NCI-H146 (cell line): ENCODE measurements at regions not wholly inside any gene's neighbourhood (a gene's known extent, or its start where the extent isn't known, plus 50 kb on each side); places are given as distances from the start of the nearest gene placed in this dataset.

ENCODE experiments used
- DNase-seq: peaks from one replicate; lab custom pipeline; 2025; lab: John Stamatoyannopoulos, UW

DNA sequence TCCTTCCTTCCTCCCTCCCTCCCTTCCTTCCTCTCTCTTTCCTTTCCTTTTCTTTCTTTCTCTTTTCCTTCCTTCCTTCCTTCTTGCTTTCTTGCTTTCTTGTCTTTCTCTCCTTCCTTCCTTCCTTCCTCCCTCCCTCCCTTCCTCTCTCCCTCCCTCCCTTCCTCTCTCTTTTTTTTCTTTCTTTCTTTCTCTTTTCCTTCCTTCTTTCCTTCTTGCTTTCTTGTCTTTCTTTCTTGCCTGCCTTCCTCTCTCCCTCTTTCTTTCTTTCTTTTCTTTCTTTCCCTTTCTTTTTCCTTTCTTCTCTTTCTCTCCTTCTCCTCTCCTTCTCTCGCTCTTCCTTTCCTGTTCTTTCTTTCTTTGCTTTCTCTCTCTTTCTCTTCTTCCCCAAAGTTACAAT lies 728.4 kb upstream of the ADAMTS5 start:
- no peak for DNase-seq

DNA sequence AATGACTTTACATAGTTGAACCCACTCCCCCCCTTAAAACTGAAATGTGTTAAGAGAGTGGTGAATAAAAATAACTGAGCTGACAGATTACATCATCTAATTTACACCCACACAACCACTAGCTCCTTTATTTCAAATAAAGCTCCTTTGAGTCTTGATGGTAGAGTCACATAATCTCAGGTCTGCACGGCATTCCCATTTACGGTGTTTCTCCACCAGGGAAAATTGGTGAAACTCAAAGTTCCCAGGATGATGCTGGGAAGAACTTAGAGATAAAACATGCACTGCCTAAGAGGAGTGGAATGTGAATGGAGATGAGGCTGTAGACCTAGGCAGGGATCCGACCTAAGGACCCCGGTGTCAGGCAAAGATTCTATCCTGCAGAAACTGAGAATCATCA lies 727.8 kb upstream of the ADAMTS5 start:
- no peak for DNase-seq

DNA sequence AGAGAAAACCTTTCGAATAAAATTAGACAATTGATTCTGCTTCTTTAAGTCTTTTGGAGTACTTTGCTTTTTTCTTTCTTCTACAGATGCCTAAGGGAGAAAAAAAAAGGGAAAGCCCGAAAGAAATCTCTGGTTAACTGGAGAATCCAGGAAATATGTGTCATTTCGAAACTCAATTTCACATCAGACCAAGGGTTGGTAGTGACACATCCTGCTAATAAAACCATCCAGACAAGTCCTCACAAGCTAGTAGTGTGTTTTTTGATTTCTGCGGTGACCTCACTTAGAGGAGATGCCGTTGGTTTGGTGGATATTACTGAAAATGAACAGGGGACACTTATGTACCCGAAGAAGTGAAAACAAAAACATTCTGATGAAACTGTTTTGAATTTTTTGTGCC lies 726.5 kb upstream of the ADAMTS5 start:
- DNase-seq: no peak

DNA sequence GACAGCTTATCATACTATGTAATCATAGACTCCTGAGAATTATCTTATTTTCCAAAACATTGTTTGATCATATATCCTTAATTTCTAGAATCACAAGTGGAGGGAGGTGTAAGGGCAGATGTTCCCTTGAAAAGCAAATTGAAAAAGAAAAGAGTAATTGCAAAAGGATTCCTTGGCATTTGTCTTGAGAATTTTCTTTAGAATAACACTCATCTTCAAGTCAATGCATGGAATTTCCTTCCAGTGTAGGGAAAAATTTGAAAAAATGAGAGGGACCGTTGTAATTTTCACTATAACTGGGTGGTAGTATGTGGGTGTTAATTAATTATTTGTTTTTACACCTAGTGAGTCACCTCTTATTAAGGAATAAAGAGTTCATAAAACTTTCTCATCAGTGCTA lies 724.6 kb upstream of the ADAMTS5 start:
- no peak for DNase-seq

DNA sequence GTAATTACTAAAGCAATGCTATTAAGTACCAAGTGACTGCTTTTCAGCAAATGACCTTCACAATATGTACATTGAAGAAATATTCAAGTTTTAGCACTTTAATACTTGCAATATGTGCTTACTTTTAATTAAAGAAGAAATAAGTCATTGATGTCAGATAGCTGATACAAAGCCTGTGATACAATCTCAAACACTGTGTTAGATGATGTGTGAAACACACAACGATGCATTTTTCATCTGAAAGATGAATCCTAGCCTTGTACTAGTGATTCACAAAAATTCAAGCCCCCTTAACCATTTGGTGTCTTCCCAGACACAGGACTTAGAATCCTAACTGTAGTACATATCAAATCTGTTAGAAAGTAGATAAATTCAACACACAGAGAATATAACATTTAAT lies 724.1 kb upstream of the ADAMTS5 start:
- no peak for DNase-seq

DNA sequence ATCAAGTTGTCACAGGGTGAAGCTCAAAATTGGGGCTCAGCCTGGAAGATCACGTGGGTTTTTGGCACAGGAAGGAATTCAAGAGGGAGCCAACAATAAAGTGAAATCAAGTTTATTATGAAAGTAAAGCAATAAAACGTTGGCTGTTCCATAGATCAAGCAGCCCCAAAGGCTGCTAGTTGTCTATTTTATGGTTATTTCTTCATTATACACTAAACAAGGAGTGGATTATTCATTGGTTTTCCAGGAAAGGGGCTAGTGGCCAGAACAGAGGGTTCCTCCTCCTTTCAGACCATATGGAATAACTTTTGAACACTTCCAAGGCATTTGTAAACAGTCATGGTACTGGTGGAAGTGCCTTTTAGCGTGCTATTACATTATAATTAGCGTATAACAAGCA lies 723.5 kb upstream of the ADAMTS5 start:
- DNase-seq: no peak

DNA sequence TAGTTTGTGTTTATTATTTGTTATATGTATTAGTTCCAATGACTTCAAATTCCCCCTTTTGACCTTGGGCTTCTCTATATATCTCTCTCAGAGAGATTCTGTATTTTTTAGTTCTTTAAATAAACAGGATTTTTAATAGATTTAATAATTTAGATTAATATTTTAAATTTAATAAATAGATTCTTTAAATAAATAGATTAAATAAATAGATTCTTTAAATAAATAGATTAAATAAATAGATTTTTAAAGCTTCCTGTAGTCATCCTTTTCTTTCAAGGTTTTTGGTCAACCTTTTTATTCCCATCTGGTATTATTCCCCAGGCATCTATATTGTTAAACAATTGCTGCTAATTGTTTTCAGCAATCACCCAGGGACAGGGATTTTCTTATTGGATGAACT lies 721.9 kb upstream of the ADAMTS5 start:
- no peak for DNase-seq

DNA sequence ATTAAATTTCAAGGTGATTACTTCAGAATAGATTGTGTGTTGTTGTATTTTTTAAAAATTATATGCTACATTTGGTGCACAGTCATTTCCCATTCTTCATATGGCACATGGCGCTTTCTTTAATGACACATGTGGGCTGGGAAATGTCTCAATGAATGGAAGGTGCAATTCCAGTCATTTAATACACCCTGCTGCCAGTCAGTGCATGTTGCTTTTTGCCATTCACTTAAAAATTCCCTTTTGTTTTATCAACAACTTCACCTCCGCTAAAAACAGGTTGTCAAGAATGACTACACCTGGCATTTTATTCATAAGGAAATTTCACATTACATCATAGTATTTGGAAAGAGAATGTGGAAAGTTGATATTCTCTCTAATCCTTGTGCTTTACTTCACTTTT lies 716.4 kb upstream of the ADAMTS5 start:
- no peak for DNase-seq

DNA sequence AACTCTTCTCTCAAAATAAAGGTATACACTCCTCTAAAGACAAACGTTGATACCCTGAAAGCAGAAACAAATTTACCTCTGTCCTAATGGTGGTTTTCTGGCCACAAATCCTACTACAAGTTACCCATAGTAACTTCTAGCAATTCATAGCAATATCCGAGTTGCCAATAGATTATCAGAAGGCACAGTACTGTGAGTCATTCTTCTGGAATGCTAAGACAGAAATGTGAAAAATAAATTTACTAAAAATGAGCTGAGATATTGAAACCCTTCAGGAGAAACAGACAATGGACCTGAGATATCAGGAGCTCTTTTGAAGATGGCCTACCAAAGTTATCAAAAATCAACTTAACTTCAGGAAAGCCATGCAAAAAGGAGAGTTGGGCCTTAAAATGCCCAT lies 715.0 kb upstream of the ADAMTS5 start:
- no peak for DNase-seq

DNA sequence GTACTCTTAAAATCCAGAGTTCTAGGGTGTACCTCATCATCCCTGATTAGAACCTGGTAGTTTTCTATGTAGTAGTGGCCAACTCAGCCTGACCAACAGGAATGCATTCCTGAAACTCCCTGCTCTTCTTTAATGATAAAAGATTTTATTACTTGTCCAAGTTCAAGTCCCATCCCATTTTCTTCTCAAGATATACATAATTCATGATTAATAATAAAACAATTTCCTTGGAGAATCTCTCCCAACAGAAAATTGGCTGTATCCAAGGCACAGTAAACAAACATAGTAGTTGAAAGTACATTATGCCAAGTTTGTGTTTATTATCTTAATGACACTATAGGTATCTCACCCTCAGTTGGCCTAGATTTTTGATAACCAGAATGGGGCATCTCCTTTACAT lies 714.1 kb upstream of the ADAMTS5 start:
- no peak for DNase-seq

DNA sequence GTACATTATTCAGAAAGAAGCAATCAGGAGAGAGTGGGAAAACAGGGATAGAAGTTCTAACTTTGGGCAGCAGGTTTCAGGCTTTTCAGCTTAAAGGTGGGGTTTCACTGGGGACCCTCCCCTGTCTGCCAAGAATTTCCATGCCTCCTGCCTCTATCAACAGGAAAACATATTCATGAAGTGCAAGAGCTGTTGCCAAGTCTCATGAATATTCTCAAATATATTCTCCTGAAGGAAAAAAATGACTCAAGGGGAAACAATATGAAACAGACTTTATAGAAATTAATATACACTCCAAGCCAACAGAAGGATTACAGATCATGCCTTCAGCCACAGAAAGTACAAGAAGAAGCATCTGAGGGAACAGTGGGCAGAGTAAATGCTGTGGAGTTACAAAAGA lies 713.3 kb upstream of the ADAMTS5 start:
- no peak for DNase-seq

DNA sequence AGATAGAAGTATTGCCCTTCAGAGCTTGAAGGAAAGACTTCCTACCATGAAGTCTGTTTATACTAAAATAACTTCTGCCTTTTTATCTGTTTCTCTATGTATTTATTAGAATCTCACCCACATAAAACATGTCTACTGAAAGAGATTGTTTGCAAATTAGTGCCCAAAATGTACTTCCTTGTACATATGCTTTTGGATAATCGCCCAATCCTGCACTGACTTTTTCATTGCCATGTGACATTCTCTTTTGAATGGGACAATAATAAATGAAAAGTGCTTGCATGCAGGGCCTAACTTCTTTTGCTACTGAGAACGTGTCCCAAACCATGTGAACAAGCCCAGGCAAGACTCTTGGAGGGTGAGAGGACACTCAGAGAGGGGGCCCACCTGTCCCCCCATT lies 711.6 kb upstream of the ADAMTS5 start:
- DNase-seq: no peak

DNA sequence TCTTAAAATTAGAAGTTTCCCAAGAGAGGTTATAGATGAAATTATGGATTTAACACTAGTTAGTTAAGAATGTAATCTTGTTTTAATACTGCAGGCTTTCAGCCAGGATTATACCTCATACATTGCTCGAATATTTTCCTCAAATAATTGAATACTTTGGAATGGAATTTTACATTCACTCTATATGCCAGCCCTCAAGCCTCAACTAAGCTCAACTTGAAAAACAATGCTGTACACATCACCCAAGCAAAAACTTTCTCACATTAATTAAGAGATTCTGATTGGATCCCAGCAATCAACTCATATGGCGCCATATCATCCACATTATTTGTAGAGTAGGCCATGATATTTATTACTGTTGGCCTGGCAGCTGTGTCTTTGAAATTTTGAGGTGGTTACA lies 710.7 kb upstream of the ADAMTS5 start:
- DNase-seq: no peak

DNA sequence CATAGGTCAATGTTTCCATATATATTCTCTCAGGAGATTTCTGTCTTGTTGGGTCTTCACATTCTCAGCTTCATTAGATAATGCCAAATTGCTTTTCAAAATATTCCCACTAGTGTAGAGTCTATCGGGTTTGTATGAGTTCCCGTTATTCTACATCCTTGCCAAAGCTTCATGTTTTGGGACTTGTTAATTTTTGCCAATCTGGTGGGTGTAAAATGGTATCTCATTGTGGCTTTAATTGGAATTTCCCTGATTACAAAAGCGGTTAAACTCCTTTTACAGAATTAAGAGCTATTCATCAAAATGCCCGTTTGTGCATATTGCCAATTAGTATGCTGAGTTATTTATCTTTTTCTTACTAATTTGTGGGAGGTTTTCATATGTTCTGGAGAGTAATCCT lies 708.4 kb upstream of the ADAMTS5 start:
- no peak for DNase-seq

DNA sequence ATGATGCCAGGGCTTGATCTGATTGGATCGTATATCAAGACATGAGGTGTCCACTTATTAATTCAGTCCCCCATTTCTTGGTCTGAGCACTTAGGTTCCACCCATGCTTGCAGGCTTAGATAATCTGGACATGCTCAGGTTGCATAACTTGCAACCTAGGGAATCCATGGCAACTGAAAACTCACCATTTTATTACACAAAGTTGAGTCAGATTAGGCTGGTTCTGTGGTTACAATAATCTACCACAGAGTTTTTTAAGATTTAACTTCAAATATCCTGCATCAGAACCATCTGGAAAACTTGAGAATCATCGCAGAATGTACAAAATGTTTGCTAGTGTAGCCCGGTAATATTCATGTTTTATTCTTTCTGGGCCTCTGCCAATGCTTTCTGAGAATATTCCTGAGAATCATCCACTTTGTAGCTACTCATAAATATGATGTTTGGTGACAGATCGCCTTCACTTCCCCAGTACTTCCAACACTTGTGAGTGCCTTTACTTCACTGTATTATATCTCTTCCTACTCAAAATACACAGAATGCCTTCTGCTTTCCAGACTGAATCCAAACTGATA lies 707.2 kb upstream of the ADAMTS5 start:
- DNase-seq: no peak

DNA sequence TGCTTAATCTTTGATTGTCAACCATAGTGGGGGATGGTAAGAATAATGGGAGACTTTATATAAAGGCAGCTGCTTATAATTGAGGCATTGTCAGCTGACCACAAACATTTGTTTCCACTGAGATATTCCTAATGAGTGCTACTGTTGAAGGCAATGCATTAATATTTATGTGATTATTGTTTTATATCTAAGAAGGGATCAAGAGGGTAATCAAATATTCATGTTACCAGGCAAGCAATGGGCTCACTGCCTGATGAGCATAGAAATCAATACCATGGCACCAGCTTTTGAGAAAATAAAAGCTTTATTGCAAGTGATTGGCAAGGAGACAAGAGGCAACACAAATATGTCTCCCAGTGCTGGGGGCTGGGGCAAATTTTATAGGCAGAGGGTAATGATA lies 706.7 kb upstream of the ADAMTS5 start:
- no peak for DNase-seq

DNA sequence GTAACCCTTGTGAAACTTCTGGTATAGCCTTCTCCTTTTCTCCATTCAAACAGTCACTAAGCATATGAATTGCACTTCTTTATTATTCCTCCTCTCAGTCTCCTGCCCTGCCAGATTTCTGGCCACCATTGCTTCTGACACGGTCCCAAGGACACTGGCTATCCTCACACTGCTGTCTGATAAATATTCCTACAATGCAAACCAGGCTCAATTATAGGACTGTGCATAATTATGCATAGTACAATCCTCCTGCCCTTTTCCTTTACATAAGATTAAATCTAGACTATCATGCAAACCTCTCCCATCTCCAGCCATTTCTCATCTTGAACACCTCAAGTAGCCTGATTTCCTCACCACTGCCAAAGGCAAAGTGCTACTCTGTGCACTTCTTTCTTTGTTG lies 704.3 kb upstream of the ADAMTS5 start:
- DNase-seq: no peak

DNA sequence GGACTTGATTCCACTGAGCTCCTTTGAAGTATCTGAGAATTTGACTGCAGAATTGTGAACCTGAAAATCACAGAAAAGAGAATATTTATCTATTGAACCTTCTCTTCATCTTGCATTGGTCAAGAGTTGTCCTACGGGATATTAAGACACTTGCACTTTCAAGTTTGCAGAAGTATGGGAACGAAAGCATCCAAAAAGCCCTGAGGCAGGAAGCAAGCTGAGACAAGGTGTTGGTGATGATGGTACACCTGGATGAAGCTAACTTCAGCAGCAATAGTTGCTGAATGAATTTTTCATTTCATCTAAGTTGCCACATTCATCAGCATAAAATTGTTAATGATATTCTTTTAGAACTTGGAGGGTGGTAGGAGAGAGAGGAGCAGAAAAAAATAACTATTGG lies 686.6 kb upstream of the ADAMTS5 start:
- no peak for DNase-seq

DNA sequence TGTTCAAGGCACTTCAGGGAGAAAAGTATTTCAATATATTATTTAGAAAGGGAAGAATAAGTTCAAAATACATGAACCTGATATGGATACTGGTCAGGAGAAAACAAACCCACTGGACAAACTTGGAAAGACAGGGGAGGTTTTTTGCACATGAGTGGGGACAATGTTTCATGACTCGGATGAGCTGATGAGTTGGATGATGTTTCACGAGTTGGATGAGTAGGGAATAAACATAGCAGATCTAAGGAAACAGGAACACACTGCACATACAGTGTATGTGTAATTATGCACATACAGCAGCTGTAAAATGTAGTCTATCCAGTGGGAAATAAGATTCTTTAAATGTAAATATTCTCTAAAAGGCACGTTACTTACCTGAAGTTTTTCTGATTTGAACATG lies 682.9 kb upstream of the ADAMTS5 start:
- DNase-seq: no peak

DNA sequence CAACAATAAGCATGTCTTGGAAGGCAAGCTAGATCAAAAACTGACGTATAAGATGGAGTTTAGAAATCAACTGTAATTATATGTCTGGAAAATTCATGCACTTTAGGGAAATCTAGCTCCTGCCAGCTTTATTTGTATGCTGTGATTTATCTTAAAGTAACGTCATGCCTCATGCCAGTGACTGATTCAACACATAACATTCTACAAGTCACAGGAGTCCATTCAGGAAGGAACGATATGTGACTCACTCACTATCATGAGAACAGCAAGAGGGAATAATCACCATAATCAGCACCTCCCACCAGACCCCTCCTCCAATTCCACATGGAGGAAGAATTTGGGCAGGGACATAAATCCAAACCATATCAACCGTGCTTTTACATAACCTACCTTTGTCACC lies 682.4 kb upstream of the ADAMTS5 start:
- DNase-seq: no peak

DNA sequence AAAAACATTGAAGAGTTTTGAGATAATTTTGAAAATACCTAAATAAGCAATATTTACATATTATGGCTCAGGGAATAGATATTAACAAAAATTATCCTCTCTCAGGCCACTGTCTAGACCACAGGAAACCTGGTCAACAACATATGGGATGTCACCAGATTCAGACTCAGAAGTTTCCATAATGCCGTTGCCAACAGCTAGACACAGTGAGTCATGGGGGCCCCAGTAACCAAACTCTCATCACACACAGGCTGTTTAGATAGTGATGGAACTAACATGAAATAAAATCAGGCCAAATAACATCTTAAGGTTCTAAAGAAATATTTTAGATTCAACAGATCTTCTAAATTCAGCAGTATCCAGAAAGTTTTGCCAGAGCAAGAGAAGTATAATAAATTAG lies 681.7 kb upstream of the ADAMTS5 start:
- DNase-seq: no peak

DNA sequence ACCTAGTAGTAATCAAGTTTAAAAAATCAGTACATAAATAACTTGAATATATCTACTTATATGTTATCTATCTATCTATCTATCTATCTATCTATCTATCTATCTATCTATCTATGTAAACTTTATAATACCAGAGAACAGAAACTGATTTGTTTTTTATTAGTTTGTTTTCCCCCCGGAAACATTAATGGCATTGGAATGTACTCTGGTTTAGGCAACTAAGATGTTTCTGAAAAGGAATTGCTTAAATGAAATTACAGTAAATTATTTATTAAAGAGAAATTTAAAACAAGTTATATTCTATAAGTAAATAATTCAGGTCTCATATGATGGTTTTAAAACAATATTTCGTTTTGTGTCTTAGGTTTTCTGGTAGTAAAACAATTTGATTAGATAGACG lies 681.0 kb upstream of the ADAMTS5 start:
- DNase-seq: no peak

DNA sequence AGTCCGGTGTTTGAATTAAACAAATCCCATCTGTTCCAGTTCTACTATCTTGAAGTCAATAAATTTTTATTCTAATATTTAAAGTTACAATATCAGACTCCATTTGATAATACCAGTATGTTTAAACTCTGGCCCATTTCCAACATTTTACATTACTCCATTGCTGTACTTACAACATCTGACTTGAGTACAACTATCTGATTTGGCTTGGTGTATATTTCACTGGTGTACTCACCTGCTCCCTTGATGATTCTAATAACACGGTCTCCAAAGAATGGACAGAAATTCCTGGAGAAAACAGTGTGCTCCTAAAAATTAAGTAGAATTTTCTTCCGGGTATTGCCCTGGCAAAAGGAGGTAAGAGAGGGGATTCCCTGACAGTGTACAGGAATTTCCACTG lies 680.5 kb upstream of the ADAMTS5 start:
- DNase-seq: no peak

DNA sequence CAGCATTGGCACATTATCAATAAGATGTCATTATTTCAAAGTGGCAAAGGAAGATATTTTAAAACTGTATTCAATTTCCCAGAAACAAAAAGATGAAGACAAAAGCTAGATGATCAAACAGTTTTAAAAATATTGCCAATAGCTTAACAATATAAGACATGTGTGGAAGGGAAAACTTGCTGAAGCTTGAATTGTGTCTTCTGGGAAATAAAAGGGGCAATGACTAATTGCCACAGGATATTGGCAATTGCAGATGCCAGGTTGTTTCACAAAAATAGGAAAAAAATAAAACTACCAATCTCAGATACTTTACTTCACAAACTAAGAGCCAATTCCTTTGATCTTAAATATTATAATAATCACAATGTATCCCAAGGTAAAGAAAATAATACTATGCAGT lies 679.8 kb upstream of the ADAMTS5 start:
- no peak for DNase-seq

DNA sequence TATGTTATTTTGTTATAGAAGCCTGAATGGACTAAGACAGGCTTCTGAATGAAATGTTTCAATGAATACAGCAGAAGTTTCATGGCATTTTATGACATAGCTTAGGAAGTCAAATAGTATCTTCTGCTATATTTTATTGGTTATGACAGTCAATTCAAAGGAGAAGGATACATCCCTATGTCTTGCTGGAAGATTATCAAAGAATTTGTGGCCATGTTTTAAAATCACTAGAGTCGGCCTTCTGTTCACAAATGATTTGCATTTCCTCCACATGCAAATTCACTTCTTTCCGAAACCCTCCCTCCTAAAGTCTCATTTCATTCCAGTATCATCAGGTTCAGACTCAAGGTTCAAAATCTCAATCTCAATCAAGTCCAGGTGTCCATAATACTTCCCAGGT lies 679.2 kb upstream of the ADAMTS5 start:
- no peak for DNase-seq
